Activated B cell treated with CpG ODN at 0.5 μM for 24 hours (primary cell): ENCODE measurements at regions not wholly inside any gene's neighbourhood (a gene's known extent, or its start where the extent isn't known, plus 50 kb on each side); places are given as distances from the start of the nearest gene placed in this dataset.
A peak's percentile ranks its signal among the peaks of the same experiment; 100 is the strongest.

Source experiments
- ATAC-seq: fragments of 200-7000 bp; cut with Tn5 transposase; one replicate; pipeline ENCODE4 v1.10.0; 2021; ENCODE audit warnings: low read depth, mild to moderate bottlenecking, moderate library complexity
- CTCF ChIA-PET: fragments of 350-600 bp; sonication (Branson Sonifier 250); formaldehyde crosslinking; loops from one replicate; lab custom pipeline; 2021; ENCODE audit warnings: antibody characterized with exemption; lab: Charles Lee
- POLR2A ChIA-PET: fragments of 350-600 bp; sonication (Branson Sonifier 250); formaldehyde crosslinking; loops from one replicate; lab custom pipeline; 2021; ENCODE audit warnings: antibody characterized with exemption; lab: Charles Lee
- DNase-seq: peaks from one replicate; pipeline ENCODE4 v3.0.0; 2022
- H3K27ac Mint-ChIP-seq: one replicate; pipeline ENCODE4 v1.8.0; 2020; ENCODE audit warnings: mixed read lengths
- H3K27me3 Mint-ChIP-seq: one replicate; pipeline ENCODE4 v1.8.0; 2021; ENCODE audit warnings: mixed read lengths
- H3K36me3 Mint-ChIP-seq: one replicate; pipeline ENCODE4 v1.8.0; 2021; ENCODE audit warnings: low read depth, mixed read lengths
- H3K4me1 Mint-ChIP-seq: one replicate; pipeline ENCODE4 v1.8.0; 2021; ENCODE audit warnings: mixed read lengths
- H3K4me3 Mint-ChIP-seq: one replicate; pipeline ENCODE4 v1.8.0; 2020; ENCODE audit warnings: mild to moderate bottlenecking, mixed read lengths
- H3K9me3 Mint-ChIP-seq: one replicate; pipeline ENCODE4 v1.8.0; 2020; ENCODE audit warnings: mixed read lengths
- CTCF ChIP-seq: fragments of 200-600 bp; IDR thresholded peaks from one replicate; pipeline ENCODE4 v1.8.0; 2022; ENCODE audit warnings: antibody characterized with exemption, mild to moderate bottlenecking
- intact Hi-C: fragments of 100-400 bp; cut with micrococcal nuclease; formaldehyde crosslinking; loops from one replicate; pipeline ENCODE4 v1.15.1; 2024

GRCh38 chr2:88815697-88816096 is 124.2 kb downstream of the RPIA start:
- TF ChIP-seq CTCF: no peak
- DNase-seq (no peak), ATAC-seq (no peak)
- Mint-ChIP-seq H3K4me3 (no peak overlapping the region), H3K4me1 (no peaks in the 10 kb centered on the region), H3K36me3 (peaks cover 17% of the 10 kb centered on the region), H3K9me3 (peaks cover 22% of the 10 kb centered on the region), H3K27ac (no peak overlapping the region), H3K27me3 (no peaks in the 10 kb centered on the region)
- POLR2A ChIA-PET: no interaction called here
- intact Hi-C loops: no loop called here
- CTCF ChIA-PET: no interaction called here

- DNase-seq: no peak
- Mint-ChIP-seq H3K27ac (no peak overlapping the region), H3K9me3 (peaks cover 22% of the 10 kb centered on the region), H3K4me3 (no peak overlapping the region), H3K36me3 (peaks cover 17% of the 10 kb centered on the region), H3K4me1 (no peaks in the 10 kb centered on the region), H3K27me3 (no peaks in the 10 kb centered on the region)
- intact Hi-C loops: no loop called here
- no peak for ATAC-seq
- ChIA-PET POLR2A (no interaction called here), CTCF (no interaction called here)
- TF ChIP-seq CTCF: no peak
Observed at GRCh38 chr2:88818381-88818780, 126.9 kb downstream of the RPIA start.

DNA sequence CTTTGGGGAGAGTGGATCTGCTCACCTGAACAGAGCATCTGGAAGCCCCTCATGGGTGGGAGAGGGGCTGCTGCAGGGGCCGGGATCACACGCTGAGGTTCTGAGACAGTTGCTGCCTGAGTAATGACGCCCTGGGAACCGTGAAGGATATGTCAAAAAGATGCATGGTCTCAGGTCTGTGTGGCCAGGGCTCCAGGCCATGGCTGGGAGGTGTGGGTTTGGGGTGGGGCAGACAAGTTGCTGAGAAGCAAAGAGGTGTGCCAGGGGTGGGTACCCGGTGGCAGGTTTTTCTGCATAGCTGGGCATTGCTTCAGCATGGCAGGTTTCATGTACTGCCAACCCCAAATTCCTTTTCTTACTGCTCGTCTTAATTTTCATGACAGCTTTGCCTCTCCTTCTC is 133.5 kb downstream of the RPIA start:
- Mint-ChIP-seq H3K4me1 (peaks cover 18% of the 10 kb centered on the region), H3K4me3 (no peak overlapping the region), H3K9me3 (no peaks in the 10 kb centered on the region), H3K27me3 (no peaks in the 10 kb centered on the region), H3K36me3 (no peaks in the 10 kb centered on the region), H3K27ac (no peak overlapping the region)
- DNase-seq: no peak
- ChIA-PET CTCF (no interaction called here), POLR2A (no interaction called here)
- no peak for TF ChIP-seq CTCF
- intact Hi-C loops: no loop called here
- no peak for ATAC-seq

- H3K27ac Mint-ChIP-seq: no peak overlapping the region
- ChIA-PET POLR2A (interaction anchor here (0.9 kb wide), 1 partner anchor 29 kb away, joined by 3 read pairs; no protein-coding TSS in a partner anchor), CTCF (no interaction called here)
- peak; percentile 45 for ATAC-seq
- intact Hi-C loops: no loop called here
- no peak for DNase-seq
- no peaks in the 10 kb centered on the region for H3K36me3 Mint-ChIP-seq
- H3K27me3 Mint-ChIP-seq: no peaks in the 10 kb centered on the region
- H3K9me3 Mint-ChIP-seq: no peaks in the 10 kb centered on the region
- peaks cover 28% of the 10 kb centered on the region for H3K4me1 Mint-ChIP-seq
- no peak for TF ChIP-seq CTCF
- no peak overlapping the region for H3K4me3 Mint-ChIP-seq
Observed at GRCh38 chr2:88826399-88826798, 134.9 kb downstream of the RPIA start.

DNA sequence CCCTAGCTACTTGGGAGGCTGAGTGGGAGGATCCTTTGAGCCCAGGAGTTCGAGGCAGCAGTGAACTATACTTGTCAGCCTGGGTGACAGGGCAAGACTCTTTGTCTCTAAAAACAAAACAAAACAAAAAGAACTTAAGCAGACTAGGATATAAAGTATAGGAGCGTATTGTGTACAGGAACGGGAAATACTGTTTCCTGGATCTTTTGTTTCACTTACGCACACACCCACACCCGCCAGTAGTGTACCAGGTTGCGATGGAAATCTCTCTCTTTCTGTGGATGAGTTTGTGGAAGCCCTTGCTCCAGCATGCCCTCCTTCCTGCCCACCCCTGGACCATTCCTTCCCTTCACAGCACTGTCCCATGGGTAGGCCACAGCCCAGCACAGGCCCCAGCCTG is 136.3 kb downstream of the RPIA start:
- H3K36me3 Mint-ChIP-seq: no peaks in the 10 kb centered on the region
- H3K9me3 Mint-ChIP-seq: no peaks in the 10 kb centered on the region
- no peaks in the 10 kb centered on the region for H3K27me3 Mint-ChIP-seq
- intact Hi-C loops: no loop called here
- no peak for TF ChIP-seq CTCF
- ChIA-PET CTCF (no interaction called here), POLR2A (interaction anchor here (0.6 kb wide), 1 partner anchor 45 kb away, joined by 3 read pairs; no protein-coding TSS in a partner anchor)
- no peak for DNase-seq
- peaks cover 41% of the 10 kb centered on the region for H3K4me1 Mint-ChIP-seq
- H3K4me3 Mint-ChIP-seq: no peak overlapping the region
- ATAC-seq: no peak
- H3K27ac Mint-ChIP-seq: no peak overlapping the region
